Islet precursor cell (in vitro differentiated cells): ENCODE measurements at regions not wholly inside any gene's neighbourhood (a gene's known extent, or its start where the extent isn't known, plus 50 kb on each side); places are given as distances from the start of the nearest gene placed in this dataset.

Experiments used
- DNase-seq: peaks from one replicate; pipeline ENCODE4 v3.0.0-alpha.2; 2018

- DNase-seq, result no peak
Measured at GRCh38 chr11:37695283-37695682, 1097.2 kb upstream of the RAG2 start.

GRCh38 chr11:37689951-37690350 is 1091.9 kb upstream of the RAG2 start:
- DNase-seq, result no peak

GRCh38 chr11:37688456-37688855 is 1090.4 kb upstream of the RAG2 start:
- no peak for DNase-seq

- no peak for DNase-seq
Measured at GRCh38 chr11:37687130-37687529, 1089.1 kb upstream of the RAG2 start.

- DNase-seq, result no peak
Measured at GRCh38 chr11:37671321-37671720, 1073.3 kb upstream of the RAG2 start.

- DNase-seq, result no peak
Measured at GRCh38 chr11:37666960-37667359, 1068.9 kb upstream of the RAG2 start.

- DNase-seq, result no peak
Measured at GRCh38 chr11:37657645-37658044, 1059.6 kb upstream of the RAG2 start.

- no peak for DNase-seq
Measured at GRCh38 chr11:37647767-37648166, 1049.7 kb upstream of the RAG2 start.

- no peak for DNase-seq
Measured at GRCh38 chr11:37643968-37644367, 1045.9 kb upstream of the RAG2 start.

GRCh38 chr11:37642296-37642695 is 1044.3 kb upstream of the RAG2 start:
- no peak for DNase-seq

GRCh38 chr11:37632748-37633147 is 1034.7 kb upstream of the RAG2 start:
- no peak for DNase-seq

GRCh38 chr11:37630866-37631265 is 1032.8 kb upstream of the RAG2 start:
- DNase-seq, result no peak

- DNase-seq, result no peak
Measured at GRCh38 chr11:37623778-37624177, 1025.7 kb upstream of the RAG2 start.

GRCh38 chr11:37621662-37622061 is 1023.6 kb upstream of the RAG2 start:
- no peak for DNase-seq

GRCh38 chr11:37616291-37616690 is 1018.3 kb upstream of the RAG2 start:
- DNase-seq, result no peak

- no peak for DNase-seq
Measured at GRCh38 chr11:37613031-37613430, 1015.0 kb upstream of the RAG2 start.

- peak; percentile 76 for DNase-seq
Measured at GRCh38 chr11:37612146-37612545, 1014.1 kb upstream of the RAG2 start.

GRCh38 chr11:37605229-37605628 is 1007.2 kb upstream of the RAG2 start:
- no peak for DNase-seq

- DNase-seq, result no peak
Measured at GRCh38 chr11:37598381-37598780, 1000.3 kb upstream of the RAG2 start.

GRCh38 chr11:37597776-37598175 is 999.7 kb upstream of the RAG2 start:
- no peak for DNase-seq

GRCh38 chr11:37595845-37596244 is 997.8 kb upstream of the RAG2 start:
- DNase-seq, result no peak

GRCh38 chr11:37574361-37574760 is 976.3 kb upstream of the RAG2 start:
- DNase-seq, result no peak

- DNase-seq, result no peak
Measured at GRCh38 chr11:37572491-37573171, 974.6 kb upstream of the RAG2 start.

GRCh38 chr11:37571246-37571645 is 973.2 kb upstream of the RAG2 start:
- no peak for DNase-seq

- DNase-seq, result no peak
Measured at GRCh38 chr11:37560991-37561390, 963.0 kb upstream of the RAG2 start.
